WTC11 (cell line): ENCODE measurements at regions not wholly inside any gene's neighbourhood (a gene's known extent, or its start where the extent isn't known, plus 50 kb on each side); places are given as distances from the start of the nearest gene placed in this dataset.

Experiments used
- ATAC-seq: fragments of 200-7000 bp; cut with Tn5 transposase; 2 replicates; pipeline ENCODE4 v1.10.0; 2021; ENCODE audit warnings: mild to moderate bottlenecking, moderate library complexity
- CTCF ChIA-PET: fragments of 300-600 bp; sonication (Branson Sonifier 250); formaldehyde crosslinking; loops from one replicate; lab custom pipeline; 2021; ENCODE audit warnings: antibody characterized with exemption; lab: Charles Lee
- POLR2A ChIA-PET: fragments of 350-600 bp; sonication (Branson Sonifier 250); formaldehyde crosslinking; loops from one replicate; lab custom pipeline; 2021; ENCODE audit warnings: antibody characterized with exemption; lab: Charles Lee
- DNase-seq: peaks from one replicate; pipeline ENCODE4 v3.0.0; 2021; ENCODE audit warnings: low spot score
- H3K27ac Mint-ChIP-seq: 2 replicates; pipeline ENCODE4 v1.8.0; 2021; ENCODE audit warnings: mixed read lengths
- H3K27me3 Mint-ChIP-seq: 2 replicates; pipeline ENCODE4 v1.8.0; 2021; ENCODE audit warnings: low read depth, mild to moderate bottlenecking, moderate library complexity, mixed read lengths
- H3K36me3 Mint-ChIP-seq: 2 replicates; pipeline ENCODE4 v1.8.0; 2021; ENCODE audit warnings: mixed read lengths
- H3K4me1 Mint-ChIP-seq: 2 replicates; pipeline ENCODE4 v1.8.0; 2022; ENCODE audit warnings: mixed read lengths
- H3K4me3 Mint-ChIP-seq: 2 replicates; pipeline ENCODE4 v1.8.0; 2021; ENCODE audit warnings: mild to moderate bottlenecking, moderate library complexity, mixed read lengths
- H3K9me3 Mint-ChIP-seq: 2 replicates; pipeline ENCODE4 v1.8.0; 2021; ENCODE audit warnings: mixed read lengths
- AFF4 ChIP-seq: sonication (generic); formaldehyde crosslinking; IDR thresholded peaks from 2 replicates; pipeline ENCODE4 v1.8.1; 2023; ENCODE audit warnings: mild to moderate bottlenecking, missing genetic modification reagents, borderline replicate concordance
- CREB1 ChIP-seq: sonication (generic); formaldehyde crosslinking; IDR thresholded peaks from 2 replicates; pipeline ENCODE4 v1.8.0; 2023; ENCODE audit warnings: mild to moderate bottlenecking, missing genetic modification reagents
- HMGA2 ChIP-seq: fragments of 250-450 bp; sonication (Bioruptor Pico); IDR thresholded peaks from 2 replicates; pipeline ENCODE4 v1.4.0; 2021; ENCODE audit warnings: mild to moderate bottlenecking, moderate library complexity
- JAZF1 ChIP-seq: fragments of 250-450 bp; sonication (Bioruptor Pico); IDR thresholded peaks from 2 replicates; pipeline ENCODE4 v1.9.0; 2021; ENCODE audit warnings: moderate library complexity, mild to moderate bottlenecking, inconsistent platforms
- KAT7 ChIP-seq: sonication (generic); formaldehyde crosslinking; IDR thresholded peaks from 2 replicates; pipeline ENCODE4 v1.8.1; 2023; ENCODE audit warnings: missing genetic modification reagents, mild to moderate bottlenecking, borderline replicate concordance
- NR3C1 ChIP-seq: sonication (generic); formaldehyde crosslinking; conservative IDR thresholded peaks from 2 replicates; pipeline ENCODE4 v1.8.1; 2023; ENCODE audit warnings: low read depth, mild to moderate bottlenecking, missing genetic modification reagents
- PRRX2 ChIP-seq: fragments of 250-450 bp; sonication (Bioruptor Pico); IDR thresholded peaks from 2 replicates; pipeline ENCODE4 v1.8.0; 2021; ENCODE audit warnings: mild to moderate bottlenecking
- TEAD1 ChIP-seq: sonication (generic); formaldehyde crosslinking; IDR thresholded peaks from 2 replicates; pipeline ENCODE4 v1.8.0; 2022; ENCODE audit warnings: mild to moderate bottlenecking, missing genetic modification reagents
- ZNF671 ChIP-seq: fragments of 250-450 bp; sonication (Bioruptor Pico); IDR thresholded peaks from 2 replicates; pipeline ENCODE4 v1.8.0; 2021; ENCODE audit warnings: mild to moderate bottlenecking
- TF ChIP-seq, protein P1 (sequence below): fragments of 250-450 bp; sonication (Bioruptor Pico); IDR thresholded peaks from 2 replicates; pipeline ENCODE4 v1.9.0; 2021; ENCODE audit warnings: mild to moderate bottlenecking, borderline replicate concordance
- TF ChIP-seq, protein P2 (sequence below): fragments of 200-600 bp; IDR thresholded peaks from 2 replicates; pipeline ENCODE4 v1.8.0; 2022; ENCODE audit warnings: antibody characterized with exemption
- TF ChIP-seq, protein P3 (sequence below): sonication (generic); formaldehyde crosslinking; IDR thresholded peaks from 2 replicates; pipeline ENCODE4 v1.8.1; 2023; ENCODE audit warnings: mild to moderate bottlenecking, moderate library complexity, missing genetic modification reagents
- TF ChIP-seq, protein P4 (sequence below): sonication (generic); formaldehyde crosslinking; IDR thresholded peaks from 2 replicates; pipeline ENCODE4 v1.8.1; 2023; ENCODE audit warnings: mild to moderate bottlenecking, missing genetic modification reagents

GRCh38 chr6:137736911-137737310 lies 130.1 kb upstream of the TNFAIP3 start:
- H3K36me3 Mint-ChIP-seq, result no peaks in the 10 kb centered on the region
- H3K27me3 Mint-ChIP-seq, result no peaks in the 10 kb centered on the region; the same call in 1 of the 2 replicates
- CTCF ChIA-PET, result interaction anchor here (0.9 kb wide), 1 partner anchor 29 kb away, joined by 4 read pairs; no protein-coding TSS in a partner anchor
- POLR2A ChIA-PET, result no interaction called here
- ATAC-seq, result no peak
- peaks cover 6% of the 10 kb centered on the region for H3K4me1 Mint-ChIP-seq
- H3K9me3 Mint-ChIP-seq, result no peaks in the 10 kb centered on the region
- TF ChIP-seq, protein P1, sequence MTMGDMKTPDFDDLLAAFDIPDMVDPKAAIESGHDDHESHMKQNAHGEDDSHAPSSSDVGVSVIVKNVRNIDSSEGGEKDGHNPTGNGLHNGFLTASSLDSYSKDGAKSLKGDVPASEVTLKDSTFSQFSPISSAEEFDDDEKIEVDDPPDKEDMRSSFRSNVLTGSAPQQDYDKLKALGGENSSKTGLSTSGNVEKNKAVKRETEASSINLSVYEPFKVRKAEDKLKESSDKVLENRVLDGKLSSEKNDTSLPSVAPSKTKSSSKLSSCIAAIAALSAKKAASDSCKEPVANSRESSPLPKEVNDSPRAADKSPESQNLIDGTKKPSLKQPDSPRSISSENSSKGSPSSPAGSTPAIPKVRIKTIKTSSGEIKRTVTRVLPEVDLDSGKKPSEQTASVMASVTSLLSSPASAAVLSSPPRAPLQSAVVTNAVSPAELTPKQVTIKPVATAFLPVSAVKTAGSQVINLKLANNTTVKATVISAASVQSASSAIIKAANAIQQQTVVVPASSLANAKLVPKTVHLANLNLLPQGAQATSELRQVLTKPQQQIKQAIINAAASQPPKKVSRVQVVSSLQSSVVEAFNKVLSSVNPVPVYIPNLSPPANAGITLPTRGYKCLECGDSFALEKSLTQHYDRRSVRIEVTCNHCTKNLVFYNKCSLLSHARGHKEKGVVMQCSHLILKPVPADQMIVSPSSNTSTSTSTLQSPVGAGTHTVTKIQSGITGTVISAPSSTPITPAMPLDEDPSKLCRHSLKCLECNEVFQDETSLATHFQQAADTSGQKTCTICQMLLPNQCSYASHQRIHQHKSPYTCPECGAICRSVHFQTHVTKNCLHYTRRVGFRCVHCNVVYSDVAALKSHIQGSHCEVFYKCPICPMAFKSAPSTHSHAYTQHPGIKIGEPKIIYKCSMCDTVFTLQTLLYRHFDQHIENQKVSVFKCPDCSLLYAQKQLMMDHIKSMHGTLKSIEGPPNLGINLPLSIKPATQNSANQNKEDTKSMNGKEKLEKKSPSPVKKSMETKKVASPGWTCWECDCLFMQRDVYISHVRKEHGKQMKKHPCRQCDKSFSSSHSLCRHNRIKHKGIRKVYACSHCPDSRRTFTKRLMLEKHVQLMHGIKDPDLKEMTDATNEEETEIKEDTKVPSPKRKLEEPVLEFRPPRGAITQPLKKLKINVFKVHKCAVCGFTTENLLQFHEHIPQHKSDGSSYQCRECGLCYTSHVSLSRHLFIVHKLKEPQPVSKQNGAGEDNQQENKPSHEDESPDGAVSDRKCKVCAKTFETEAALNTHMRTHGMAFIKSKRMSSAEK (CRISPR knock-in tag), result no peak
- no peak for TF ChIP-seq PRRX2 (CRISPR knock-in tag)
- TF ChIP-seq JAZF1, result no peak
- no peak for TF ChIP-seq NR3C1 (CRISPR knock-in tag)
- H3K4me3 Mint-ChIP-seq, result no peak overlapping the region
- DNase-seq, result no peak
- no peak overlapping the region for H3K27ac Mint-ChIP-seq

DNA sequence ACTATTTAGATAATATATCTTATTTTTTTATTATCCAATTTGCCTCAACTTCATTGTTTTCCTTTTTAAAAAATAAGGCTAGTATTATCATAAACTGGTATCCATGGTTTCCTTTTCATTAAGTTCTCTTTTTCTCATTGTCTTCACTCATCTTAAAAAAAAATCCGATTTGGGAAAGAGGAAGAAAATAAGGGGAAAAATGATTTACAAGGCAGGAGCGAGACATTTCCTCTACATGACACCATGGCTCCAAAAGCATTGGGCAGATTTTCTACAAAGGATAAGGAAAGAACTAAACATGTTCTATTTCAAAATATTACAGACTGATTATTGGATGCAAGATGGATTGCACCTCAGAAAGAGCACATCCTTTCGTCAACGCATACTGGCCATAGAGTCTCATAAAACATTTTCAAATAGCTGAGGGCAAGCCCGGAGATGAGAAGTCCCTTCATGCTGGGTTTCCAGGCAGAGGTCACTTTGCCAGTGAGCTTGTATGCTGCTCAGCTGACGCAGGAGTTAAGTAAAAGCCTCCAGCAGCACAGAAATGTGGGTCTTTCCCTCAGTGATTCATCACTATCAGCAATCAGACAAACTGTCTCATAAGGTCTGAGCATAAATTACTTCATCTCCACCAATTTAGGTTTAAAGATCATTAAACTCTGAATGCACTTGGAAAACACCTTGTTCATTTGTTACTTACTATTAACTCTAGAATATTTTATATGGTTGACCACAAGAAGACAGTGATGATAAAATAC lies 129.0 kb upstream of the TNFAIP3 start:
- Mint-ChIP-seq H3K27me3 (no peaks in the 10 kb centered on the region; the same call in 1 of the 2 replicates), H3K4me3 (no peak overlapping the region), H3K4me1 (peaks cover 6% of the 10 kb centered on the region), H3K36me3 (no peaks in the 10 kb centered on the region), H3K9me3 (peaks cover 2% of the 10 kb centered on the region; the same call in 1 of the 2 replicates), H3K27ac (no peak overlapping the region)
- ChIA-PET CTCF (no interaction called here), POLR2A (no interaction called here)
- DNase-seq (no peak), ATAC-seq (no peak)
- TF ChIP-seq PRRX2 (CRISPR knock-in tag) (no peak), HMGA2 (CRISPR knock-in tag) (no peak), AFF4 (CRISPR knock-in tag) (no peak), TEAD1 (CRISPR knock-in tag) (no peak), KAT7 (no peak), JAZF1 (no peak), ZNF671 (CRISPR knock-in tag) (no peak), CREB1 (CRISPR knock-in tag) (no peak)
- TF ChIP-seq, protein P2, sequence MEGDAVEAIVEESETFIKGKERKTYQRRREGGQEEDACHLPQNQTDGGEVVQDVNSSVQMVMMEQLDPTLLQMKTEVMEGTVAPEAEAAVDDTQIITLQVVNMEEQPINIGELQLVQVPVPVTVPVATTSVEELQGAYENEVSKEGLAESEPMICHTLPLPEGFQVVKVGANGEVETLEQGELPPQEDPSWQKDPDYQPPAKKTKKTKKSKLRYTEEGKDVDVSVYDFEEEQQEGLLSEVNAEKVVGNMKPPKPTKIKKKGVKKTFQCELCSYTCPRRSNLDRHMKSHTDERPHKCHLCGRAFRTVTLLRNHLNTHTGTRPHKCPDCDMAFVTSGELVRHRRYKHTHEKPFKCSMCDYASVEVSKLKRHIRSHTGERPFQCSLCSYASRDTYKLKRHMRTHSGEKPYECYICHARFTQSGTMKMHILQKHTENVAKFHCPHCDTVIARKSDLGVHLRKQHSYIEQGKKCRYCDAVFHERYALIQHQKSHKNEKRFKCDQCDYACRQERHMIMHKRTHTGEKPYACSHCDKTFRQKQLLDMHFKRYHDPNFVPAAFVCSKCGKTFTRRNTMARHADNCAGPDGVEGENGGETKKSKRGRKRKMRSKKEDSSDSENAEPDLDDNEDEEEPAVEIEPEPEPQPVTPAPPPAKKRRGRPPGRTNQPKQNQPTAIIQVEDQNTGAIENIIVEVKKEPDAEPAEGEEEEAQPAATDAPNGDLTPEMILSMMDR, result no peak
- TF ChIP-seq, protein P1 (CRISPR knock-in tag), result no peak
- TF ChIP-seq, protein P3, sequence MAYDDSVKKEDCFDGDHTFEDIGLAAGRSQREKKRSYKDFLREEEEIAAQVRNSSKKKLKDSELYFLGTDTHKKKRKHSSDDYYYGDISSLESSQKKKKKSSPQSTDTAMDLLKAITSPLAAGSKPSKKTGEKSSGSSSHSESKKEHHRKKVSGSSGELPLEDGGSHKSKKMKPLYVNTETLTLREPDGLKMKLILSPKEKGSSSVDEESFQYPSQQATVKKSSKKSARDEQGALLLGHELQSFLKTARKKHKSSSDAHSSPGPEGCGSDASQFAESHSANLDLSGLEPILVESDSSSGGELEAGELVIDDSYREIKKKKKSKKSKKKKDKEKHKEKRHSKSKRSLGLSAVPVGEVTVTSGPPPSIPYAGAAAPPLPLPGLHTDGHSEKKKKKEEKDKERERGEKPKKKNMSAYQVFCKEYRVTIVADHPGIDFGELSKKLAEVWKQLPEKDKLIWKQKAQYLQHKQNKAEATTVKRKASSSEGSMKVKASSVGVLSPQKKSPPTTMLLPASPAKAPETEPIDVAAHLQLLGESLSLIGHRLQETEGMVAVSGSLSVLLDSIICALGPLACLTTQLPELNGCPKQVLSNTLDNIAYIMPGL, result no peak
- TF ChIP-seq, protein P4, sequence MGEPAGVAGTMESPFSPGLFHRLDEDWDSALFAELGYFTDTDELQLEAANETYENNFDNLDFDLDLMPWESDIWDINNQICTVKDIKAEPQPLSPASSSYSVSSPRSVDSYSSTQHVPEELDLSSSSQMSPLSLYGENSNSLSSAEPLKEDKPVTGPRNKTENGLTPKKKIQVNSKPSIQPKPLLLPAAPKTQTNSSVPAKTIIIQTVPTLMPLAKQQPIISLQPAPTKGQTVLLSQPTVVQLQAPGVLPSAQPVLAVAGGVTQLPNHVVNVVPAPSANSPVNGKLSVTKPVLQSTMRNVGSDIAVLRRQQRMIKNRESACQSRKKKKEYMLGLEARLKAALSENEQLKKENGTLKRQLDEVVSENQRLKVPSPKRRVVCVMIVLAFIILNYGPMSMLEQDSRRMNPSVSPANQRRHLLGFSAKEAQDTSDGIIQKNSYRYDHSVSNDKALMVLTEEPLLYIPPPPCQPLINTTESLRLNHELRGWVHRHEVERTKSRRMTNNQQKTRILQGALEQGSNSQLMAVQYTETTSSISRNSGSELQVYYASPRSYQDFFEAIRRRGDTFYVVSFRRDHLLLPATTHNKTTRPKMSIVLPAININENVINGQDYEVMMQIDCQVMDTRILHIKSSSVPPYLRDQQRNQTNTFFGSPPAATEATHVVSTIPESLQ (CRISPR knock-in tag), result no peak
